ENCODE measurements at regions not wholly inside any gene's neighbourhood (a gene's known extent, or its start where the extent isn't known, plus 50 kb on each side); places are given as distances from the start of the nearest gene placed in this dataset.
A peak's percentile ranks its signal among the peaks of the same experiment; 100 is the strongest.
"Not testable (repeated sequence)": the region's sequence is repeated elsewhere in the genome, so short reads cannot be mapped to it uniquely, and the experiment has no call there.

DNA sequence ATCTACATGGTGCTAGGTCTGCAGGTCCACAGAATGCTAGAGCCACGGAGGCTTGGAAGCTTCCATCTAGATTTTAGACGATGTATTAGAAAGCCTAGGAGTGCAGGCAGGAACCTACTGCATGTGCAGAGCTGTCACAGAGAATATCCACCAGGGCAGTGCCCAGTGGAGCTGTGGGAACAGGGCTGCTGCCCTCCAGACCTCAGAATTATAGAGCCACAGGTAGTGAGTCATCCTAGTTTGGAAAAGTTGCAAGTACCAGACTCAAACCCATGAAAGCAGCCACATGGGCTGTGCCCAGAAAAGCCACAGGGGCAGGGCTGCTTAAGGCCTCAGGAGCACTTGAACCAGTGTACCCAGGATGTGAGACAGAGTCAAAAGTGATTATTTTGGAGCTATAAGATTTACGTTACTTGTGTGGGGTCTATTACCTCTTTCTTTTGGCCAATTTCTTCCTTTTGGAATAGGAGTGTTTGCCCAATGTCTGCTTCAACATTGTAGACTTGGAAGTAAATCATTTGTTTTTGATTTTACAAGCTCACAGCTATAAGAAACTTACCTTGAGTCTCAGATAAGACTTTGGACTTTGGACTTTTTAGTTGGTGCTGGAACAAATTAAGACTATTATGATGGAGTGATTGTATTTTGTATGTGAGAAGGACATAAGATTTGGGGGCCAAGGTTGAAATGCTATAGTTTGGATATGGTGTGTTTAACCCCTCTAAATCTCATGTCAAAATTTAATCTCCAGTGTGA, 143.5 kb upstream of the CHRDL1 start:
- no peaks in the 10 kb centered on the region for H3K36me3 ChIP-seq (ENCODE audit: control insufficient read depth, insufficient read depth, low read length)
- H3K9me3 ChIP-seq (ENCODE audit: control insufficient read depth, low read depth, low read length): no peaks in the 10 kb centered on the region
- peak in 1 of 2 donors; percentile 1 for DNase-seq
- H3K4me3 ChIP-seq (ENCODE audit: low read length): no peak overlapping the region
- peaks cover 3% of the 10 kb centered on the region for H3K4me1 ChIP-seq (ENCODE audit: control insufficient read depth, insufficient read depth, low read length)
- whole genome bisulfite sequencing (ENCODE audit: insufficient coverage, low lambda C conversion rate): no CpG with 5 or more reads among the region's 3 CpGs
- no peak overlapping the region for H3K27ac ChIP-seq (ENCODE audit: low read length)
- H3K27me3 ChIP-seq (ENCODE audit: control insufficient read depth, insufficient read depth, low read length): peaks cover 7% of the 10 kb centered on the region

DNA sequence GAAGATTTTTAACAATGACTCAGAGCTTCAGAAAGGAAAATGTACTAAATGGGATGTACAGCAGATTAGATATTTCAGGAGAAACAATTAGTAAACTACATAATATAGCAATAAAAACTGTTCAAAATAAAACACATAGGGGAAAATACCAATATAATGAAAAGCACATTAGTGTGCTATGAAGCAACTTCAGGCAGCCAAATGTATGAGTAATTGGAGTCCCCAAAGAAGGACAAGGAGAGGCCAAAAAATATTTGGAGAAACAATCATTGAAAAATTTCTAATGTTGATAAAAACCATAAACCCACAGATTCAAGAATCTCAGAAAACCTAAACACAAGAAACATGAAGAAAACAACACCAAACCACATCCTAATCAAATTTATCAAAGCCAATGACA, 129.3 kb upstream of the CHRDL1 start:
- H3K9me3 ChIP-seq (ENCODE audit: control insufficient read depth, low read depth, low read length): no peaks in the 10 kb centered on the region
- H3K4me3 ChIP-seq (ENCODE audit: low read length): no peak overlapping the region
- H3K36me3 ChIP-seq (ENCODE audit: control insufficient read depth, insufficient read depth, low read length): no peaks in the 10 kb centered on the region
- H3K27ac ChIP-seq (ENCODE audit: low read length): no peak overlapping the region
- DNase-seq: no peak
- H3K4me1 ChIP-seq (ENCODE audit: control insufficient read depth, insufficient read depth, low read length): no peaks in the 10 kb centered on the region
- H3K27me3 ChIP-seq (ENCODE audit: control insufficient read depth, insufficient read depth, low read length): no peaks in the 10 kb centered on the region

DNA sequence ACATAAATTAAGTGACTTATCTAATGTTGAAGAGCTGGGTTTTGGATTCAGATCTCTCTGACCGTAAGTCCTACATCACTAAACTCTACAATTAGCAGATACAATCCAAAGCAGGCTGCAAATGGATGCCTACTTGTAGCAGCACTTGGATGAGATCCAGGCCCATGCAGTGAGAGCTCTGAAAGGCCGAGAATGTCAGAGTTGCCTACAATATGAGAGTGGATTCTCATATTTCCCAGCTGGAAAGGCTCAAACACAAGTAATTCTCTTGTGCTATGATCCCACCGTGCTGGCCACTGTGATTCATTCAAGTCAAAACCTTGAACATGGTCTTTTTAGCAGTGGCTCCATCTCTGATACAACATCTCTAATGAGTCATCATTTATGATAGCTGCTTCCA, 125.4 kb upstream of the CHRDL1 start:
- no peak for DNase-seq
- H3K4me1 ChIP-seq (ENCODE audit: control insufficient read depth, insufficient read depth, low read length): no peaks in the 10 kb centered on the region
- H3K27ac ChIP-seq (ENCODE audit: low read length): no peak overlapping the region
- H3K36me3 ChIP-seq (ENCODE audit: control insufficient read depth, insufficient read depth, low read length): no peaks in the 10 kb centered on the region
- no peak overlapping the region for H3K4me3 ChIP-seq (ENCODE audit: low read length)
- WGBS (ENCODE audit: insufficient coverage, low lambda C conversion rate): no CpG with 5 or more reads among the region's 3 CpGs
- no peaks in the 10 kb centered on the region for H3K27me3 ChIP-seq (ENCODE audit: control insufficient read depth, insufficient read depth, low read length)
- no peaks in the 10 kb centered on the region for H3K9me3 ChIP-seq (ENCODE audit: control insufficient read depth, low read depth, low read length)

GRCh38 chrX:110915570-110915969, 120.0 kb upstream of the CHRDL1 start:
- Histone ChIP-seq H3K4me1 (ENCODE audit: control insufficient read depth, insufficient read depth, low read length) (no peaks in the 10 kb centered on the region), H3K4me3 (ENCODE audit: low read length) (no peak overlapping the region), H3K9me3 (ENCODE audit: control insufficient read depth, low read depth, low read length) (no peaks in the 10 kb centered on the region), H3K36me3 (ENCODE audit: control insufficient read depth, insufficient read depth, low read length) (no peaks in the 10 kb centered on the region), H3K27me3 (ENCODE audit: control insufficient read depth, insufficient read depth, low read length) (no peaks in the 10 kb centered on the region), H3K27ac (ENCODE audit: low read length) (no peak overlapping the region)
- no peak for DNase-seq

DNA sequence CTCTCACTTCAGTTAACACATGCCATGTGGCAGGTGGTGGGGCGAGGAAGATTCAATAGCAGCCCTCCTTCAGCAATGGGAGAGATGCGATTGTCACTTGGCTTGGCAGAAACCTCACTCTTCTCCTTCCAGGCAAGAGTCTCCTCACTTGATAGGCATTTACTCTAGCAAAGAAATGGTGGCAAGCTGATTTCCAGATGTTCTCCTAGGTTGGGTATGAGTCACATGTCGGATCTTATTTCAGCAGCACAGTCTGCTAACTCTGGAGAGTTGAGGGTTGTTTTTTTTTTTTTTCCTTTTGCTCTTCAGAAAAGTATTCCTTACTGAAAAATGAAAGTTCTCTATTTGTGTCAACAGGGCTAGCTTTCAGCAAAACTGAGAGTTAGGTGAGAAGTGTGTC, 119.5 kb upstream of the CHRDL1 start:
- H3K36me3 ChIP-seq (ENCODE audit: control insufficient read depth, insufficient read depth, low read length): no peaks in the 10 kb centered on the region

GRCh38 chrX:110914281-110914680, 118.7 kb upstream of the CHRDL1 start:
- no peak overlapping the region for H3K4me3 ChIP-seq (ENCODE audit: low read length)
- no CpG with 5 or more reads among the region's 1 CpG for WGBS (ENCODE audit: insufficient coverage, low lambda C conversion rate)
- DNase-seq: no peak

More for the DNA sequence above, 119.5 kb upstream of the CHRDL1 start:
- no peaks in the 10 kb centered on the region for H3K4me1 ChIP-seq (ENCODE audit: control insufficient read depth, insufficient read depth, low read length)
- no peak overlapping the region for H3K4me3 ChIP-seq (ENCODE audit: low read length)
- no peak for DNase-seq
- no CpG with 5 or more reads among the region's 3 CpGs for WGBS (ENCODE audit: insufficient coverage, low lambda C conversion rate)
- no peaks in the 10 kb centered on the region for H3K27me3 ChIP-seq (ENCODE audit: control insufficient read depth, insufficient read depth, low read length)
- no peak overlapping the region for H3K27ac ChIP-seq (ENCODE audit: low read length)
- no peaks in the 10 kb centered on the region for H3K9me3 ChIP-seq (ENCODE audit: control insufficient read depth, low read depth, low read length)

GRCh38 chrX:110904747-110905146, 109.1 kb upstream of the CHRDL1 start:
- not testable (repeated sequence) for H3K36me3 ChIP-seq (ENCODE audit: control insufficient read depth, insufficient read depth, low read length); H3K27ac ChIP-seq (ENCODE audit: low read length); H3K27me3 ChIP-seq (ENCODE audit: control insufficient read depth, insufficient read depth, low read length); H3K4me3 ChIP-seq (ENCODE audit: low read length); H3K9me3 ChIP-seq (ENCODE audit: control insufficient read depth, low read depth, low read length); DNase-seq; H3K4me1 ChIP-seq (ENCODE audit: control insufficient read depth, insufficient read depth, low read length)

More at GRCh38 chrX:110914281-110914680, 118.7 kb upstream of the CHRDL1 start:
- H3K27ac ChIP-seq (ENCODE audit: low read length): no peak overlapping the region
- no peaks in the 10 kb centered on the region for H3K4me1 ChIP-seq (ENCODE audit: control insufficient read depth, insufficient read depth, low read length)
- H3K9me3 ChIP-seq (ENCODE audit: control insufficient read depth, low read depth, low read length): no peaks in the 10 kb centered on the region
- H3K36me3 ChIP-seq (ENCODE audit: control insufficient read depth, insufficient read depth, low read length): no peaks in the 10 kb centered on the region
- H3K27me3 ChIP-seq (ENCODE audit: control insufficient read depth, insufficient read depth, low read length): no peaks in the 10 kb centered on the region

DNA sequence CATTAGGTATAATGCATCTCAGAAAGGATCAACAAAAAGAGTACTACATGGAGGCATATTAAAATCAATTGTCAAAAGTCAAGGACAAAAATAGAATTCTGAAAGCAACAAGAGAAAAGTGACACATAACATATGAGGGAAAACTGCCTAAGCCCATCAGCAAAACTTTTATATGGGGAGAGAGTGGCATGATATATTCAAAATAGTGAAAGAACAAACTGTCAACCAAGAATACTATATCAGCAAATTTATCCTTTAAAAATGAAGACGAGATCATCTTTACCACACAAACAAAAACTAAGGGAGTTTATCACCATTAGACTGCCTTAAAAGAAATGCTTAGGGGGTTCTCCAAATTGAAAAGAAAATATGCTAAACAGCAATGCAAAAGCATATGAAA, 86.4 kb upstream of the CHRDL1 start:
- H3K27me3 ChIP-seq (ENCODE audit: control insufficient read depth, insufficient read depth, low read length): no peaks in the 10 kb centered on the region
- H3K4me1 ChIP-seq (ENCODE audit: control insufficient read depth, insufficient read depth, low read length): no peaks in the 10 kb centered on the region
- no peak overlapping the region for H3K4me3 ChIP-seq (ENCODE audit: low read length)
- WGBS (ENCODE audit: insufficient coverage, low lambda C conversion rate): no CpG with 5 or more reads among the region's 1 CpG
- no peak for DNase-seq
- H3K36me3 ChIP-seq (ENCODE audit: control insufficient read depth, insufficient read depth, low read length): no peaks in the 10 kb centered on the region
- no peaks in the 10 kb centered on the region for H3K9me3 ChIP-seq (ENCODE audit: control insufficient read depth, low read depth, low read length)
- no peak overlapping the region for H3K27ac ChIP-seq (ENCODE audit: low read length)

DNA sequence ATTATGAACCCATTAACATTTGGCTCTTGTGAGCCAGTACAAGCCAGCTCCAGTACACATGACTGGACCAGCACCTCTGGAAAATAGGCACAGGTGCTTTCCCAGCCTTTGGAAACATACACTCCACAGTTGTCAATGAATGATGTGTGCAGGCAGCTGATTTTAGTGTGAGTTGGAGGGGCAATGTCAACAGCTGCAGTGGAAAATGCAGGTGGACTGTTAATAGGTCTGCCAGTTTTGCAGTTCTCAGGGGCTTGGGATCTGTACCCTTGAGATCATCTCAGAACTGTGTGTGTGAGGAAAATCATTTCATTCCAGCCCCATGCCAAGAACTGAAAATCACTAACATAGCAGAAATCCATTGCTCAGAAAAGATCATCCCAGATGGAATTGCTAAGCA, 81.7 kb upstream of the CHRDL1 start:
- H3K4me3 ChIP-seq (ENCODE audit: low read length): no peak overlapping the region
- DNase-seq: no peak
- no peaks in the 10 kb centered on the region for H3K36me3 ChIP-seq (ENCODE audit: control insufficient read depth, insufficient read depth, low read length)
- no peaks in the 10 kb centered on the region for H3K27me3 ChIP-seq (ENCODE audit: control insufficient read depth, insufficient read depth, low read length)
- no peaks in the 10 kb centered on the region for H3K9me3 ChIP-seq (ENCODE audit: control insufficient read depth, low read depth, low read length)
- no peaks in the 10 kb centered on the region for H3K4me1 ChIP-seq (ENCODE audit: control insufficient read depth, insufficient read depth, low read length)
- H3K27ac ChIP-seq (ENCODE audit: low read length): no peak overlapping the region

DNA sequence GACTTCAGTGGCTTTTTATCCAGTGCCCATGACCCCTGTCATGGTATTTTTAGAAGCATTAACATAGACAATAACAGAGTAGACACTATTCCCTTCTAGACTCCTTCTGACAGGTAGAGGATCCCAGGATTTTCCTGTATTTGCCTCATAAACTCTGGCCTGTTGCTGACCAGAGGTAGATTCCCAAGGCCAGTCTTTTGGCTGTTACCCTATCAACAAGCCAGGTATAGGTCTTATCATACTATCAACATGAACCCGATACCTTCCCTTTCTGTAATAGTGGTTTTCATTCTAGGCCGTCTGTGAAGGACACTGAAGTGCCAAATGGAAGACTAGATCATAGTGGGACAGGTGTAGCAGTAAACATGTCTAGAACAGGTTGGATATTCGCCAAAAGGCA, 76.2 kb upstream of the CHRDL1 start:
- no peak overlapping the region for H3K27ac ChIP-seq (ENCODE audit: low read length)
- no peaks in the 10 kb centered on the region for H3K27me3 ChIP-seq (ENCODE audit: control insufficient read depth, insufficient read depth, low read length)
- H3K4me3 ChIP-seq (ENCODE audit: low read length): no peak overlapping the region
- DNase-seq: no peak
- WGBS (ENCODE audit: insufficient coverage, low lambda C conversion rate): no CpG with 5 or more reads among the region's 3 CpGs
- no peaks in the 10 kb centered on the region for H3K36me3 ChIP-seq (ENCODE audit: control insufficient read depth, insufficient read depth, low read length)
- H3K4me1 ChIP-seq (ENCODE audit: control insufficient read depth, insufficient read depth, low read length): no peaks in the 10 kb centered on the region
- H3K9me3 ChIP-seq (ENCODE audit: control insufficient read depth, low read depth, low read length): no peaks in the 10 kb centered on the region

DNA sequence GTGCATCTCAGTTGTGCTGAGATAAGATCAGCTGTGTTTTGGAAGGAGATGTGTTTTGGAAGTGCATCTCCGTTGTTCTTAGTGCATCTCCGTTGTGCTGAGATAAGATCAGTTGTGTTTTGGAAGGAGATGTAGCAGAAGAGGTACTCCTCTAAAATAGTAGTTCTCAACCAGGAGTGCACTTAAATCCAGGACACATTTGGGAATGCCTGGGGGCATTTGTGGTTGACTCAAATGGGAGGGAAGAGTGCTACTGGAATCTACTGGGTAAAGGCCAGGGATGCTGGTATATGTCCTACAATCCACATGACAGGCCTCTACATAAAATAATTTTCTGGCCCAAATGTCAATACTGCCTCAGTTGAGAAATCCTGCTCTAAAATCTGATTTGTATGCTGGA, 70.8 kb upstream of the CHRDL1 start:
- no CpG with 5 or more reads among the region's 2 CpGs for WGBS (ENCODE audit: insufficient coverage, low lambda C conversion rate)
- no peak overlapping the region for H3K27ac ChIP-seq (ENCODE audit: low read length)

More for the DNA sequence above, 70.8 kb upstream of the CHRDL1 start:
- Histone ChIP-seq H3K4me1 (ENCODE audit: control insufficient read depth, insufficient read depth, low read length) (no peaks in the 10 kb centered on the region), H3K9me3 (ENCODE audit: control insufficient read depth, low read depth, low read length) (no peaks in the 10 kb centered on the region), H3K4me3 (ENCODE audit: low read length) (no peak overlapping the region), H3K27me3 (ENCODE audit: control insufficient read depth, insufficient read depth, low read length) (no peaks in the 10 kb centered on the region), H3K36me3 (ENCODE audit: control insufficient read depth, insufficient read depth, low read length) (no peaks in the 10 kb centered on the region)
- DNase-seq: no peak
